ENCODE measurements at regions not wholly inside any gene's neighbourhood (a gene's known extent, or its start where the extent isn't known, plus 50 kb on each side); places are given as distances from the start of the nearest gene placed in this dataset.

DNA sequence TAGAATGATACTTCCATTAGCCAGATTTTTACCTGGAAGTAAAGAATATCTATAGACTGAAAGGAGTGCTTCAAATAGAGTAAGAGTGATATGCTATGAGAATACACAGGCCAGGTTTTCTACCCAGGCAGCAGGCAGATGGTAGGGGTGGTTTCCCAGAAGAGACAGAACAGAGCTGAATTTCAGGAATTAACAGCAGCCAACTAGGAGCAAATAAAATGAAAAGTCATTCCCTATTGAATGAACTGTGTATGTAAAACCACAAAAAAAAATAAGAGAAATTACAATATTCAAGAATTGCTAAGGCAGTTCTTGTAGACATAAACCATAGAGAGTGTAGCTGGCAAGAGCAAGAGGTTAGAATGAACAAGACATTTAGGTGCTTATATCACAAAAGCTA lies 336.8 kb downstream of the KCNJ3 start:
- Histone ChIP-seq H3K36me3 (no peaks in the 10 kb centered on the region), H3K4me3 (no peak overlapping the region), H3K9me3 (no peaks in the 10 kb centered on the region), H3K4me1 (no peaks in the 10 kb centered on the region), H3K27me3 (no peaks in the 10 kb centered on the region), H3K27ac (no peak overlapping the region)
- no peak for TF ChIP-seq EP300 (IDR thresholded peaks at IDR 0.05)
- no peak for TF ChIP-seq POLR2AphosphoS5 (IDR thresholded peaks at IDR 0.05)
- TF ChIP-seq POLR2A (IDR thresholded peaks at IDR 0.05) = no peak
- TF ChIP-seq, protein P1, sequence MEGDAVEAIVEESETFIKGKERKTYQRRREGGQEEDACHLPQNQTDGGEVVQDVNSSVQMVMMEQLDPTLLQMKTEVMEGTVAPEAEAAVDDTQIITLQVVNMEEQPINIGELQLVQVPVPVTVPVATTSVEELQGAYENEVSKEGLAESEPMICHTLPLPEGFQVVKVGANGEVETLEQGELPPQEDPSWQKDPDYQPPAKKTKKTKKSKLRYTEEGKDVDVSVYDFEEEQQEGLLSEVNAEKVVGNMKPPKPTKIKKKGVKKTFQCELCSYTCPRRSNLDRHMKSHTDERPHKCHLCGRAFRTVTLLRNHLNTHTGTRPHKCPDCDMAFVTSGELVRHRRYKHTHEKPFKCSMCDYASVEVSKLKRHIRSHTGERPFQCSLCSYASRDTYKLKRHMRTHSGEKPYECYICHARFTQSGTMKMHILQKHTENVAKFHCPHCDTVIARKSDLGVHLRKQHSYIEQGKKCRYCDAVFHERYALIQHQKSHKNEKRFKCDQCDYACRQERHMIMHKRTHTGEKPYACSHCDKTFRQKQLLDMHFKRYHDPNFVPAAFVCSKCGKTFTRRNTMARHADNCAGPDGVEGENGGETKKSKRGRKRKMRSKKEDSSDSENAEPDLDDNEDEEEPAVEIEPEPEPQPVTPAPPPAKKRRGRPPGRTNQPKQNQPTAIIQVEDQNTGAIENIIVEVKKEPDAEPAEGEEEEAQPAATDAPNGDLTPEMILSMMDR (IDR thresholded peaks at IDR 0.05) = no peak
- no peak for ATAC-seq

- Histone ChIP-seq H3K36me3 (no peaks in the 10 kb centered on the region), H3K27ac (no peak overlapping the region), H3K4me3 (no peak overlapping the region), H3K4me1 (no peaks in the 10 kb centered on the region), H3K27me3 (no peaks in the 10 kb centered on the region), H3K9me3 (no peaks in the 10 kb centered on the region)
- ATAC-seq = no peak
- TF ChIP-seq POLR2AphosphoS5 (IDR thresholded peaks at IDR 0.05) (no peak), POLR2A (IDR thresholded peaks at IDR 0.05) (no peak), EP300 (IDR thresholded peaks at IDR 0.05) (no peak)
- TF ChIP-seq, protein P1 (IDR thresholded peaks at IDR 0.05) = no peak
Observed at GRCh38 chr2:155033652-155034051, 335.2 kb downstream of the KCNJ3 start.

DNA sequence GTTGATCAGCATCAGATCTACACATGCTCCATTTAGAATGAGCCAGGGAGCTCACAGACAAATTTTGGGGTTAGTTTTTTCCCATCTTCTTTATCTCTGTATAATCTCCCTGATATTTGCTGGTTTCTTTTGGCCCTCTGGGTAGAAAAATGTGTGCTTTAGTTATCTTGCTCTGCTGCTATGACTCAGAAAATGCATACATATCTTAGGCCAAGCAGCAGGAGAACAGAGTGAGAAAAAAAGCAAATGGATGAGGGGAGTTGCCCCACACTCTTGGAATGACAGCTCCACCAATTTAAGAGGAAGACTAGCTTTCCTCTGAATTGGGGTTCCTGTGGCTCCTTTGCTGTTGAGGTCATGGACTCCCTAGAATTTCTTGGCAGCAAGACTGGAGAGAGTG lies 331.8 kb downstream of the KCNJ3 start:
- TF ChIP-seq EP300 (IDR thresholded peaks at IDR 0.05) (no peak), POLR2A (IDR thresholded peaks at IDR 0.05) (no peak), POLR2AphosphoS5 (IDR thresholded peaks at IDR 0.05) (no peak)
- H3K36me3 ChIP-seq = no peaks in the 10 kb centered on the region
- H3K4me1 ChIP-seq = no peaks in the 10 kb centered on the region
- no peaks in the 10 kb centered on the region for H3K9me3 ChIP-seq
- no peak overlapping the region for H3K27ac ChIP-seq
- no peaks in the 10 kb centered on the region for H3K27me3 ChIP-seq
- no peak for ATAC-seq
- no peak overlapping the region for H3K4me3 ChIP-seq

GRCh38 chr2:155026651-155027174 lies 328.2 kb downstream of the KCNJ3 start:
- Histone ChIP-seq H3K4me1 (no peaks in the 10 kb centered on the region), H3K27me3 (no peaks in the 10 kb centered on the region), H3K4me3 (no peak overlapping the region), H3K27ac (no peak overlapping the region), H3K36me3 (no peaks in the 10 kb centered on the region), H3K9me3 (no peaks in the 10 kb centered on the region)
- 71 to 92% methylated on average over 1 of the region's 1 CpG for WGBS, 2 donors (ENCODE audit: low coverage in 1 of 2)
- TF ChIP-seq, protein P1 (IDR thresholded peaks at IDR 0.05) = no peak
- TF ChIP-seq POLR2A (IDR thresholded peaks at IDR 0.05) = no peak
- no peak for TF ChIP-seq EP300 (IDR thresholded peaks at IDR 0.05)
- TF ChIP-seq POLR2AphosphoS5 (IDR thresholded peaks at IDR 0.05) = no peak
- no peak for ATAC-seq

DNA sequence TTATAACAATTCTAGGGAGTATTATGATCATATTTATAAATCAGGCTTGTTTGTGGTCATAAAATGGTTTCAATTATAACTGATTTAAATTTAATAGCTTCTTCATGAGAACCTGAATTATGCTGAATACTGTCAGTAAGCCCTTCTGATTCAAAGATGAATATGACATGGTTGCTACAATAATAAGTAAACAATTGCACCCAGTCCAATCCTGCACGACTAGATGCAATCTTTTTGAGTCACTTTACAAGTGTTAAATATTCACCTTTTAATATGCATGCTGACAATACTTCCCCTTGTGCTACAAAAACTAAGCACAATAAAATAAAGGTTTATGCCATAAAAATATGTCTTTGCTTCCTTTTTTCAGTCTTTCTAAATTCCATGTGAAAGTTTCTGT lies 325.2 kb downstream of the KCNJ3 start:
- TF ChIP-seq POLR2AphosphoS5 (IDR thresholded peaks at IDR 0.05) (no peak), EP300 (IDR thresholded peaks at IDR 0.05) (no peak), POLR2A (IDR thresholded peaks at IDR 0.05) (no peak)
- TF ChIP-seq, protein P1 (IDR thresholded peaks at IDR 0.05) = no peak
- no peak for ATAC-seq
- Histone ChIP-seq H3K9me3 (no peaks in the 10 kb centered on the region), H3K4me1 (no peaks in the 10 kb centered on the region), H3K27ac (no peak overlapping the region), H3K36me3 (no peaks in the 10 kb centered on the region), H3K27me3 (no peaks in the 10 kb centered on the region), H3K4me3 (no peak overlapping the region)
- 56 to 57% methylated on average over 1 of the region's 1 CpG for WGBS, 2 donors (ENCODE audit: low coverage in 1 of 2)

GRCh38 chr2:155022531-155022930 lies 324.0 kb downstream of the KCNJ3 start:
- no peaks in the 10 kb centered on the region for H3K9me3 ChIP-seq
- no peaks in the 10 kb centered on the region for H3K36me3 ChIP-seq
- H3K27me3 ChIP-seq = no peaks in the 10 kb centered on the region
- ATAC-seq = no peak
- no peak overlapping the region for H3K27ac ChIP-seq
- H3K4me1 ChIP-seq = no peaks in the 10 kb centered on the region
- H3K4me3 ChIP-seq = no peak overlapping the region
- TF ChIP-seq, protein P1 (IDR thresholded peaks at IDR 0.05) = no peak
- TF ChIP-seq EP300 (IDR thresholded peaks at IDR 0.05) = no peak
- no peak for TF ChIP-seq POLR2AphosphoS5 (IDR thresholded peaks at IDR 0.05)
- TF ChIP-seq POLR2A (IDR thresholded peaks at IDR 0.05) = no peak

Data from gastroesophageal sphincter (tissue), 4 donors.